Left colon (tissue), 2 donors: ENCODE measurements at regions not wholly inside any gene's neighbourhood (a gene's known extent, or its start where the extent isn't known, plus 50 kb on each side); places are given as distances from the start of the nearest gene placed in this dataset.
"Not testable (repeated sequence)": the region's sequence is repeated elsewhere in the genome, so short reads cannot be mapped to it uniquely, and the experiment has no call there.

ENCODE experiments used
- ATAC-seq: fragments of 200-7000 bp; cut with Tn5 transposase; one replicate; pipeline ENCODE4 v1.9.1; 2020; ENCODE audit warnings: mild to moderate bottlenecking, moderate library complexity
- DNase-seq, 2 donors: peaks; one replicate each; pipeline ENCODE4 v3.0.0-alpha.2; 2020
- intact Hi-C, 2 donors: fragments of 100-400 bp; cut with DNase I in 1 of 2; cut with micrococcal nuclease in 1 of 2; formaldehyde crosslinking; loops; one replicate each; pipeline versions ENCODE4 v1.11.2 to v1.14.0; 2022; cut with DNase I, micrococcal nuclease
- donor health status: DM: no; HTN: no; CAD: no.
- donor health status: DM: yes; HTN: yes; CAD: no.

GRCh38 chrX:103428525-103428924 lies 52.2 kb downstream of the BEX3 start:
- intact Hi-C loops: no loop called here
- no peak for DNase-seq
- no peak for ATAC-seq

- DNase-seq, intact Hi-C loops, ATAC-seq: not testable (repeated sequence)
Observed at GRCh38 chrX:103429026-103429425, 52.7 kb downstream of the BEX3 start.

GRCh38 chrX:103431316-103431715 lies 55.0 kb downstream of the BEX3 start:
- ATAC-seq (peak; percentile 43), DNase-seq (peak in 1 of 2 donors; percentile 18)
- intact Hi-C loops: no loop called here

GRCh38 chrX:103432841-103433240 lies 56.5 kb downstream of the BEX3 start:
- ATAC-seq, DNase-seq, intact Hi-C loops: not testable (repeated sequence)

GRCh38 chrX:103437147-103437873 lies 61.0 kb downstream of the BEX3 start:
- ATAC-seq (no peak), DNase-seq (no peak)
- intact Hi-C loops: no loop called here

- ATAC-seq (no peak), DNase-seq (no peak)
- intact Hi-C loops: no loop called here
Observed at GRCh38 chrX:103439161-103439560, 62.8 kb downstream of the BEX3 start.

- DNase-seq: no peak
- no peak for ATAC-seq
- intact Hi-C loops: no loop called here
Observed at GRCh38 chrX:103440621-103441020, 64.3 kb downstream of the BEX3 start.

GRCh38 chrX:103441878-103442535 lies 65.7 kb downstream of the BEX3 start:
- intact Hi-C loops: no loop called here
- no peak for DNase-seq
- no peak for ATAC-seq

- ATAC-seq (no peak), DNase-seq (no peak)
- intact Hi-C loops: no loop called here
Observed at GRCh38 chrX:103442536-103442901, 66.2 kb downstream of the BEX3 start.

GRCh38 chrX:103446665-103447302 lies 70.4 kb downstream of the BEX3 start:
- intact Hi-C loops: no loop called here
- DNase-seq: no peak
- ATAC-seq: no peak
